Fibroblast of pulmonary artery (primary cell): ENCODE measurements at regions not wholly inside any gene's neighbourhood (a gene's known extent, or its start where the extent isn't known, plus 50 kb on each side); places are given as distances from the start of the nearest gene placed in this dataset.

ENCODE experiments used
- DNase-seq: peaks from one replicate; pipeline ENCODE4 v3.0.0-alpha.2; 2010; ENCODE audit warnings: low read depth
- H3K4me3 ChIP-seq: replicated peaks from 2 replicates; pipeline ENCODE4 v1.5.1; 2011; ENCODE audit warnings: low read depth, mild to moderate bottlenecking, control low read depth, low read length, moderate library complexity
- CTCF ChIP-seq: IDR thresholded peaks from 2 replicates; pipeline ENCODE4 v1.5.1; 2011; ENCODE audit warnings: mild to moderate bottlenecking, control low read depth, low read length, inconsistent platforms; ENCODE audit errors: missing control alignments

GRCh38 chr16:86663685-86664521 is 85.6 kb downstream of the FOXL1 start:
- no peak for TF ChIP-seq CTCF
- H3K4me3 ChIP-seq, result no peak overlapping the region
- DNase-seq, result peak; percentile 62

- no peak overlapping the region for H3K4me3 ChIP-seq
- no peak for TF ChIP-seq CTCF
- peak; percentile 94 for DNase-seq
Observed at GRCh38 chr16:86664522-86665318, 86.4 kb downstream of the FOXL1 start.

DNA sequence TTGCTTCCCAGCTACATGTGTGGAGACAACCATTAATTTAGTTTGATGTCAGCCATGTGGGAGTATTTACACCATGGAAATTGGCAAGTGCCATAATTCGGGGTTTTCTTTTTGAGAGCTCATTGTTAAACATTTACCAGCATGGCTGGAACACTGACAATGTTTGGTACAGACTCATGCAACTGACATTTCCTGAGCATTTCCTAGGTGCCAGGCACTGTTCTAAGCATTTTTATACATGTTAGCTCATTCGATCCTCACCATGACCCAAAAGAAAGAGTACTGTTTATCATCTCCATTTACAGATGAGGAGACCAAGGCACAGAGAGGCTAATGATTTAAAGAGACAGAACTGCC is 86.9 kb downstream of the FOXL1 start:
- DNase-seq, result peak; percentile 84
- H3K4me3 ChIP-seq, result no peak overlapping the region
- no peak for TF ChIP-seq CTCF

DNA sequence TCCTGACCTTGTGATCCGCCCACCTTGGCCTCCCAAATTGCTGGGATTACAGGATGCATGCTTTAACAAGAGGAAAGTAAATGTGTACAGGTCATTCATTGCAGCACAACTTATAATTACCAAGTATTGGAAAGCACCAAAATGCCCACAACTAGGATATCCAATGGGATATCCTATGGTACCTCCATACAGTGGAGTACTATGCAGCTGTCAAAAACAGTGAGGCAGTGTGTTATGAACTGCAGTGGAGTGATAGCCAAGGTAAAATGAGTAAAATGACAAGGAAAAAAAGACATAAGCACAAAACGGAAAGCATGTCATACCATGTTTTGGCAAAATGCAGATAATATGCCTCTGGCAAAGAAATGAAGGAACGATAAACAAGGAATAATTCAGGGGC is 87.6 kb downstream of the FOXL1 start:
- no peak for TF ChIP-seq CTCF
- no peak for DNase-seq
- no peak overlapping the region for H3K4me3 ChIP-seq

DNA sequence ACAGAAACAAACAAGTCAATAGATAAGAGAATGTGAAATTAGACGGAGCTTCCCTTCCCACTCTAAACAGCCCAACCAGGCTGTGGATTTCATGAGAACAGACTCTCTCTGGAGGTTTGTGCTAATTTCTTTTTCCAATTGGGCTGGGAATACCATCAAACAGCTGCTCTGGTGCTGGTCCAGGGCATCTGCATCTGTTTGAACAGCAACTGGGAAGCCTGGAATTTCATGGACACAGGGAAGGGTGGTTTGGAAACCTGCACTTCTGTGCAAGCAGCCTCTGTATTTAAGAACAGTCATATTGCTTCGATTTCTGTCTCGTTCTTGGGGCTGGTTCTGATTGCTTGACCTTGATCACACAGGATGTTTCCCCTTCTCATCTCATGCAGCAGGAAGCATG is 88.7 kb downstream of the FOXL1 start:
- H3K4me3 ChIP-seq, result no peak overlapping the region
- TF ChIP-seq CTCF, result no peak
- no peak for DNase-seq

DNA sequence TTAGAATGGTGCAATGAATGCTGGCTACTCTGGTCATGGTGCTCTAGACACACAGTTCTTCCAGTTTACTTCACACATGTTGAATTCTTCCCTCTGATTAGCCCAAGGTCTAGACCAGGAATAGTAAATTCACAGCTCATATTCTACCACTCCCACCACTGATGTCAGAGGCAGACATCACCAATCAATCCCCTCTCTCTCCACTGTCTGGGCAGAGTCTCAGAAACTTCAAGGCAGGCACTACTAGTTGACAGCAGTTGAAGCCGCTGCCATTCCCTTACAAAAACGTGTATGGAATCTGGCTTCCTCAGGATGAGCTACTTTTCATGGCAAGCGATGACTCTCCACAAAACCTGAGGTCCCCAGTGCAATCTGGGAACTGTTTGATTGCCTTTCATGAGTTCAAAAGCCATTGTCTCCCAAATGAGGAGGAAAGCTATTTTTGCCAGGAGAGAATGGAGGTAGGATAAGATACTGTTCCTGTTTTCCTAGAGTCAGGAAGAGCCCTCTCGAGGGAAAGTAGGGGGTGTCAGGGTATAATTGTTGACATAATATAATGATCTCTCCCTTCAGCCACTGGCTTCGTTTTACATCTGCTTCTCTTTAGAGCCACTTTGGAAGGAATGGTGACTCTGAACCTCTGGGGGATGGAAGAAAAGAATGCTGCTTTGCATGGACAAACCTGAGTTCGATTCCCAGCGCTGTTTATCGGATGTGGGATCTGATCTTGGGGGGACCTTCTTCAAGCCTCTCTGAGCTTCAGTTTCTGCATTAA is 90.0 kb downstream of the FOXL1 start:
- TF ChIP-seq CTCF, result no peak
- no peak overlapping the region for H3K4me3 ChIP-seq
- DNase-seq, result peak; percentile 84
